ENCODE measurements at regions not wholly inside any gene's neighbourhood (a gene's known extent, or its start where the extent isn't known, plus 50 kb on each side); places are given as distances from the start of the nearest gene placed in this dataset.

DNA sequence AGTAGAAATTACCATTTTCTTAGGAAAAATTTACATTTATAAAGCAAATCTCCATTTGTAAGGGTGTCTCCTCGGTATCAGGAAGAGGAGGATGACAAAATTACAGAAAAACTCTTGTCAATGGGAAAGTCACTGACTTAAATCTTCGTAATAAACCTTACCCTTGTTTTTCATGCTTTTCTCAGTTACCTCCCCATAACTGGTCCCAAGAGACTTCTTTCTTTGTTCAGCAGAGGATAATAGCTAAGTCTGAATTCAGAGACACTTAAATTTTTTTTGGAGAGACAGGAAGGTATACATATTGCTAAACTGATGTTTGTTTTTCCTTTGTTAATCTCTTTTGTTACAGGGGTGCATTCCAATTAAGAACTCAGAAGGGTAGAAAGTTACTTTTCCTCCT, 125.5 kb upstream of the JADE1 start:
- Histone ChIP-seq H4K20me1 (ENCODE audit: control insufficient read depth, extremely low read depth, insufficient read depth, low read length) (no peaks in the 10 kb centered on the region), H3K9me1 (ENCODE audit: control insufficient read depth, extremely low read depth, insufficient read depth, low read length) (no peaks in the 10 kb centered on the region), H3K27ac (ENCODE audit: control insufficient read depth, insufficient read depth, low read length) (no peak overlapping the region), H3K4me2 (ENCODE audit: control insufficient read depth, extremely low read depth, insufficient read depth, low read depth, low read length) (no peak overlapping the region), H3K27me3 (ENCODE audit: control insufficient read depth, extremely low read depth, insufficient read depth, low read length) (no peaks in the 10 kb centered on the region), H3K9me3 (ENCODE audit: control insufficient read depth, low read depth, low read length) (peaks cover 6% of the 10 kb centered on the region), H3K4me3 (ENCODE audit: control insufficient read depth in 2 of 3, extremely low read depth in 1 of 3, insufficient read depth in 2 of 3, low read depth in 1 of 3, low read length in 3 of 3) (no peak overlapping the region), H3K36me3 (ENCODE audit: control insufficient read depth in 2 of 2, extremely low read depth in 1 of 2, insufficient read depth in 2 of 2, low read length in 2 of 2) (no peaks in the 10 kb centered on the region), H2AFZ (ENCODE audit: control insufficient read depth, low read length) (no peak overlapping the region), H3K9ac (ENCODE audit: control insufficient read depth, extremely low read depth, insufficient read depth, low read length) (no peak overlapping the region), H3K79me2 (ENCODE audit: control insufficient read depth, insufficient read depth, low read length) (no peaks in the 10 kb centered on the region), H3K4me1 (ENCODE audit: control insufficient read depth, extremely low read depth, insufficient read depth, low read length) (no peaks in the 10 kb centered on the region)
- TF ChIP-seq, protein P1, sequence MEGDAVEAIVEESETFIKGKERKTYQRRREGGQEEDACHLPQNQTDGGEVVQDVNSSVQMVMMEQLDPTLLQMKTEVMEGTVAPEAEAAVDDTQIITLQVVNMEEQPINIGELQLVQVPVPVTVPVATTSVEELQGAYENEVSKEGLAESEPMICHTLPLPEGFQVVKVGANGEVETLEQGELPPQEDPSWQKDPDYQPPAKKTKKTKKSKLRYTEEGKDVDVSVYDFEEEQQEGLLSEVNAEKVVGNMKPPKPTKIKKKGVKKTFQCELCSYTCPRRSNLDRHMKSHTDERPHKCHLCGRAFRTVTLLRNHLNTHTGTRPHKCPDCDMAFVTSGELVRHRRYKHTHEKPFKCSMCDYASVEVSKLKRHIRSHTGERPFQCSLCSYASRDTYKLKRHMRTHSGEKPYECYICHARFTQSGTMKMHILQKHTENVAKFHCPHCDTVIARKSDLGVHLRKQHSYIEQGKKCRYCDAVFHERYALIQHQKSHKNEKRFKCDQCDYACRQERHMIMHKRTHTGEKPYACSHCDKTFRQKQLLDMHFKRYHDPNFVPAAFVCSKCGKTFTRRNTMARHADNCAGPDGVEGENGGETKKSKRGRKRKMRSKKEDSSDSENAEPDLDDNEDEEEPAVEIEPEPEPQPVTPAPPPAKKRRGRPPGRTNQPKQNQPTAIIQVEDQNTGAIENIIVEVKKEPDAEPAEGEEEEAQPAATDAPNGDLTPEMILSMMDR (optimal IDR thresholded peaks at IDR 0.05 in 1 of 3, IDR thresholded peaks at IDR 0.05 in 1 of 3, conservative IDR thresholded peaks at IDR 0.05 in 1 of 3; ENCODE audit: extremely low read depth in 1 of 3, insufficient read depth in 2 of 3, low read length in 3 of 3): no peak
- no peak for TF ChIP-seq EZH2 (IDR thresholded peaks at IDR 0.05; ENCODE audit: low read length)
- DNase-seq (ENCODE audit: low read depth, low spot score) (no peak), FAIRE-seq (no peak)
- dilution Hi-C loops (cut with MboI; ENCODE audit: extremely low pct_ligation_motif_present, low sequenced_read_pairs): no loop called here

DNA sequence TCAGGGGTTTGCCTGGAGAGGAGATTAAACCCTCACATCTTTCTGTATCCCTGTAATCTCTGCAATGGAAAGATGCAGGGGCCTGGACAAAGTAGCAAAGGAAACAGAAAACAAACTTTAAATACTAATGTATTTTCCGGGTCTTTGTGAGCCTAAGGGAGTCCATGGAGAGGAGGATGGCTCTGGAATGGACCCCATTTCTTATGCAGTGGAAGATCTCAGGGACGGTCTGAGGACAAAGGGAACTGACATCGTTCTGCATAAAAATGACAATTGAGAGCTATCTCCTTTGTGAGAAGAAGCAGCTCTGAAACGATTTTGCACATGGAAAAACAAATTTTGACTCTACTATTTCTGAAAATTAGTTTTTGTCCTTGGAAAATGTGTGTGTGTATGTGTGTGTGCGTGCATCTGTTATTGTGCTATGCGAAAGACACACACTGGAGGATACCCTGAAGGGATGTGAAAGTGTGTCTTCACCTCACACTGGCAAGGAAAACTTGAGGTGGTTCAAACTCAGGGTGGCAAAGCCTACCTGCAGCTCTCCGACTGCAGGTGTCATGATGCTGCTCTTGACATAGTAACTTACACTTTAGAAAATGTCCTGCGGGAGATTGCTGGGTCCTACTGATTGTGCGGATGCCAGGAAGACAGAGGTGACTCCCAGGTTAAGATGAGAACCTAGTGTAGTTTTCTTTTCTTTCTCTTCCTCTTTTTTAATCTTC, 126.4 kb upstream of the JADE1 start:
- H3K9me1 ChIP-seq (ENCODE audit: control insufficient read depth, extremely low read depth, insufficient read depth, low read length): no peaks in the 10 kb centered on the region
- H3K4me3 ChIP-seq (ENCODE audit: control insufficient read depth in 2 of 3, extremely low read depth in 1 of 3, insufficient read depth in 2 of 3, low read depth in 1 of 3, low read length in 3 of 3): no peak overlapping the region
- no peaks in the 10 kb centered on the region for H3K4me1 ChIP-seq (ENCODE audit: control insufficient read depth, extremely low read depth, insufficient read depth, low read length)
- no peaks in the 10 kb centered on the region for H3K79me2 ChIP-seq (ENCODE audit: control insufficient read depth, insufficient read depth, low read length)
- dilution Hi-C loops (cut with MboI; ENCODE audit: extremely low pct_ligation_motif_present, low sequenced_read_pairs): no loop called here
- no peak overlapping the region for H3K9ac ChIP-seq (ENCODE audit: control insufficient read depth, extremely low read depth, insufficient read depth, low read length)
- no peak overlapping the region for H3K27ac ChIP-seq (ENCODE audit: control insufficient read depth, insufficient read depth, low read length)
- H3K27me3 ChIP-seq (ENCODE audit: control insufficient read depth, extremely low read depth, insufficient read depth, low read length): no peaks in the 10 kb centered on the region
- FAIRE-seq: no peak
- peaks cover 6% of the 10 kb centered on the region for H3K9me3 ChIP-seq (ENCODE audit: control insufficient read depth, low read depth, low read length)
- no peaks in the 10 kb centered on the region for H4K20me1 ChIP-seq (ENCODE audit: control insufficient read depth, extremely low read depth, insufficient read depth, low read length)
- TF ChIP-seq, protein P1 (optimal IDR thresholded peaks at IDR 0.05 in 1 of 3, IDR thresholded peaks at IDR 0.05 in 1 of 3, conservative IDR thresholded peaks at IDR 0.05 in 1 of 3; ENCODE audit: extremely low read depth in 1 of 3, insufficient read depth in 2 of 3, low read length in 3 of 3): no peak
- no peak for TF ChIP-seq EZH2 (IDR thresholded peaks at IDR 0.05; ENCODE audit: low read length)
- no peak for DNase-seq (ENCODE audit: low read depth, low spot score)
- H3K4me2 ChIP-seq (ENCODE audit: control insufficient read depth, extremely low read depth, insufficient read depth, low read depth, low read length): no peak overlapping the region
- no peaks in the 10 kb centered on the region for H3K36me3 ChIP-seq (ENCODE audit: control insufficient read depth in 2 of 2, extremely low read depth in 1 of 2, insufficient read depth in 2 of 2, low read length in 2 of 2)
- no peak overlapping the region for H2AFZ ChIP-seq (ENCODE audit: control insufficient read depth, low read length)

Measured in keratinocyte (primary cell).